Ecto neural progenitor cell (in vitro differentiated cells): ENCODE measurements at regions not wholly inside any gene's neighbourhood (a gene's known extent, or its start where the extent isn't known, plus 50 kb on each side); places are given as distances from the start of the nearest gene placed in this dataset.
"Not testable (repeated sequence)": the region's sequence is repeated elsewhere in the genome, so short reads cannot be mapped to it uniquely, and the experiment has no call there.

ENCODE experiments used
- DNase-seq: peaks from one replicate; pipeline ENCODE4 v3.0.0-alpha.2; 2018; ENCODE audit warnings: low spot score

DNA sequence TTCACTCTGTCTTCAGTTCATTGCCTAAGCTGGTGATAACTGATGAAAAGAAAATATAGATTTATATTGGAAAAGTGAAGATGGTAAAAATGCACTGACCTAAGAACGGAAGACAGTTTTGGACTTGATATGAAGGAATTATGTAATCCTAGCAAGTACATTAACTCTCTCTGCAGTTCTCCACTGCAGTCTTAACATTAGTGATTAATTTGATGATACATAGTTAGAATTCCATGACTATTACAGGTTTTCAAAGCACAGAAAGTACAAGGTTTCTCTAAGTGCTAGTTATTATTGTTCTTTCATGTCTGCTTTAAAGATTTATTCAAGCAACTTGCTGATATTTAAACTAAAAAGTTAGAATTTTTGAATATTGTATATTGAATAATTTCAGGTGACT lies 1591.7 kb upstream of the ADGRL3 start:
- DNase-seq: no peak

DNA sequence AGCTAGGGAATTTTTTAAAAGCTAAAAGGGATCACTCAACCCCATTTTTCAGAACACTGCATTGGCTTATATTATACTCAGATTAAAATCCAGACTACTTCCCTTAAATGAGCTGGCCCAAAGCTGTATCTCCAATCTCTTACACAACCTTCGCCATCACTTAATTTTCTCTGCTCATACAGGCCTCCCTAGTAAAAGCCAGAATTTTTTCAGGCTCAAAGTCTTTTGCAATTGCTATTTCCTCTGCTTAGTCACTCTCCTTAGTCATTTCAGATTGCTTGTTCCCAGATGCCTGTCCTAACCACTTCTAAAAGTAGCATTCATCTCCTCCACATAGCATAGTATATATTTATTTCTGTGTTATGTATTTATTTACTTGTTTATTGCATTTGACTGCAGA lies 1587.9 kb upstream of the ADGRL3 start:
- DNase-seq: no peak

DNA sequence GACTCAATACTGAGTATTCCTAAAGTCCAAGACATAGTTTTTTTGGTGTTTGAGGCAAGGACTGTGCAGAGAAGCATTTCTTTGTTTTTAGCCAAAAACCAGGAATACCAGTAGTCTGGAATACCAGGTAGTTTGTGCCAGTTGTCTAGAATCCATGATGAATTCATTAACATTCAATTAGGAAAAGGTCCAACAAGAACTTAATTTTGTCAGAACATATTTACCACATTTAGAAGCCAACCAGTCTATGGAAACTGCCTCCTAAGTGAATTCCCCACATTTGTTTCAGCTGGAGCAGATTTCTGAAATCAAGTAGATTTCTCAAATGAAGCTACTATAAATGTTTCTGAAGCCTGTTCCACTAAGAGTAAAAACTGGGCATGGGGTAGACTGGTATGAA lies 1584.8 kb upstream of the ADGRL3 start:
- no peak for DNase-seq

DNA sequence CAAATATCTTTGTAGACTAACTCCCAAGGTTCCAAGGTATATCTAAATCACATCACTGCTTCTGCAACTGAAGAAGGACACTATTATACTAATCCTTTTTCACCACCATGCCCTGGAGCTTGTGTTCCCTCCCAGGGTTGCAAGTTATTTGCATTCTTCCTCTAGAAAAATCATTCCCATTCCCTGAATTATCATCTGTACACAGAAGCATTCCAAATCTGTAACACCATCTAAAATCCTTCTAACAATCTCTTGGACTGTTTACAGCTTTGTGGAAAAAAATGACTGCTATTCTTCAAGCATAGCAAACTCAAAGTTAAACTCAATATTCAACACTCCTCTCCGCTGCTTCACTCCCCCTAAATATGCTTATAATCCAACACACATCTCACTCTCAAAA lies 1570.8 kb upstream of the ADGRL3 start:
- no peak for DNase-seq

DNA sequence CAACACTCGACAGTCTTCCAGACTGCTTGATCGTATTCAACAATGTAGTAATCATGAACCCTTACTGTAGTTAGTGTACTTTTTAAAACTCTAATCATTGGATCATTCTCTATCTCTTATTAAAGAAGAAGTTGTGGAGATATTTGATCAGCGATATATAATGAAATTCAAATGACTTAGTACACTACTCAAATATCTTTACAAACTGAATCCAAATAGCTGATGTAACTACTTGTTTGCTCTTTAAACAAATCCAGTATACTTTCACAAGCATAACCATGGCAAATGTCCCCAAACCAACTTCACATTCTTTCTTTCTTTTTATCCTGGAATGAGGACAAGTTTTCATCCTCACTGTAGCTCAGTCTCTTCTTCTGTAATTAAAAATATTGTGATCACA lies 1569.9 kb upstream of the ADGRL3 start:
- DNase-seq: no peak

DNA sequence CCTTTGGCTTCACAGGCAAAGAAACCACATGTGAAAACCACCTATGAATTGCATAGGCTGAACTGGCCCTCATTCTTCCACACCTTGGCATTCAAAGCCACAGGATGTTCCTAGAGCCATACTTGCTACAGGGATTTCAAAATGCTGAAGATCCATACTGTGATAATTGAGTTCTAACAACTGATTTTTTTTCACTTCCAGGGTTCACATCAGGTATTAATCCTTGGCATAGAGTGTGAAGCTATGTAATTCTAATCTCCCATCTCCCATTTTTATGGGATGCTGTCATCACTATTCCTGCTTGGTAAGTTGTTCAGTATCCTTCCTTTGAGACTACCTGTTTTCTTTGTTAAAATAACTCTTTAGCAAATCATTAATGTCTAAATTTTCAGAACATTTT lies 1569.2 kb upstream of the ADGRL3 start:
- no peak for DNase-seq

DNA sequence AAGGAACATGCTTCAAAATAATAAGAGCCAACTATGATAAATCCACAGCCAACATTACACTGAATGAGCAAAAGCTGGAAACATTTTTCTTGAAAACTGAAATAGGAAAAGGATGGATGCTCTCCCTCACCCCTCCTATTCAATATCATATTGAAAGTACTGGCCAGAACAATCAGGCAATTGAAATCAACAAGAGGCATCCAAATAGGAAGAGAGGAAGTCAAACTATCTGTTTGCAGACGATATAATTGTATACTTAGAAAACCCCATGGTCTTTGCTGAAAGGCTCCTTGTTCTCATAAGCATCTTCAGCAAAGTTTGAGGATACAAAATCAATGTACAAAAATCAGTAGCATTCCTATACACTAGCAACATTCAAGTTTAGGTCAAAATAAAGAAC lies 1562.5 kb upstream of the ADGRL3 start:
- DNase-seq: no peak

DNA sequence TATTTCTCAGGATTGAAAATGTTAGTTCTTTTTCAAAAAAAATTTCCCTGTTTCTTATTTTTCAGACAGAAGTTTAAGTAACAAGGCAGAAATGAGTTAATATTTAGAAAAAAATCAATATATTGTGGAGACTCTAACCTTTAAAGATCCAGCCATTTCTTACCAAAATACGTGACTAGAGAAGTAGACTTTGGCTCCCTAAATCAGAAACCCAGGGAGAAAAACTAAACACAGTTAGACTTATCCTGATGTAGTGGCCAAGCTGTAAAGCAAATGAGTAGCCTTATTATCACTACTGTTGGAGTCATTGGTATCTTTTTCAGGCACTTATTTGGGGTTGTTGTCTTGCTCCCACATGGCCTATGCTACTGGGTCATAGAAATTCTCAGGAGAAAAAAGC lies 1556.4 kb upstream of the ADGRL3 start:
- DNase-seq: no peak

DNA sequence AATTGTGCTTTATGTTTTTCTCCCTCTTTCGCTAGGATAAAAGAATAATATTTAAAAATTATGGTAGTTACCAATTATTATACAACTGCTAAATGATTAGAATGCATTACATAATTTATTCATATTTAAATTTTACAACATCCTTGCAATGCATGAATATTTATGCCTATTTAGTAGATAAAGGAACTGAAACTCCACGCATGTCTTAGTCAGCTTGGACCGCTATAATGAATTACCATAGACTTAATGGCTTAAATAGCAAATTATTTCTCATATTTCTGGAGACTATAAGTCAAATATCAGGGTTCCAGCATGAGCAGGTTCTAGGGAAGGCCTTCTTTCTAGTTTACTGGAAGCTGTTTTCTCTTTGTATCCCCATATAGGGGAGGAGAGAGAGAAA lies 1555.4 kb upstream of the ADGRL3 start:
- no peak for DNase-seq

DNA sequence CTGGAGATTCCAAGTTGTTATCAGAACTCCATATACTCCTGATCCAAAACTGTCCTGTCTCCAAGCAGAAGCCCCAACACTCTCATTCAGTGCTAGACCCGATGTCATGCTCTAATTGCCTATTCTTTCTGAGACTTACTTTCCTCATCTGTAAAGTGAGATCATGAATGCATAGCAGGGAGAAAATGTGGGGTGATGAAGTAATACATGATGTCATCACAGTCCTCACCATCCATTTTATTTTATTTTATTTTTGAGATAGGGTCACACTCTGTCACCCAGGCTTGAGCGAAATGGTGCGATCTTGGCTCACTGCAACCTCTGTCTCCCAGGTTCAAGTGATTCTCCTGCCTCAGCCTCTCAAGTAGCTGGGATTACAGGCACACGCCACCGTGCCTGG lies 1554.0 kb upstream of the ADGRL3 start:
- DNase-seq: no peak

DNA sequence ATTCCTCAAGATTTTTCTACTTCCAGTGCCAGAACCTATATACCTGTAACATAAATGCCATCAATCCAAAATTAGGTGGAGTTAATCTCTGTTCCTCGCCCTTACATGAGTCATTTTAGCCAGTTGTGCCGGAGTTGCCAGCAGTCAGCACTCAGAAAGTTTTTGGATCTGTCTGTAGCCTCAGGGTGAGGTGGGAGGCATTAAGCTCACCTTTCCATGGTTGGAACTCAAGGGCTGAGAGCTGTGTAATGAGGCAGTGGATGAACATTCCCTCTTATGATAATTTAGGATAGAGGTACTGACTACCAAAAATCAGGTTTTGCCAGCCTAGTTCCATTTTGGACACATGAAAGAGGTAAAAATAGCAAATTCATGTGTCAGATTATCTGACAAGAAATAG lies 1553.1 kb upstream of the ADGRL3 start:
- no peak for DNase-seq

DNA sequence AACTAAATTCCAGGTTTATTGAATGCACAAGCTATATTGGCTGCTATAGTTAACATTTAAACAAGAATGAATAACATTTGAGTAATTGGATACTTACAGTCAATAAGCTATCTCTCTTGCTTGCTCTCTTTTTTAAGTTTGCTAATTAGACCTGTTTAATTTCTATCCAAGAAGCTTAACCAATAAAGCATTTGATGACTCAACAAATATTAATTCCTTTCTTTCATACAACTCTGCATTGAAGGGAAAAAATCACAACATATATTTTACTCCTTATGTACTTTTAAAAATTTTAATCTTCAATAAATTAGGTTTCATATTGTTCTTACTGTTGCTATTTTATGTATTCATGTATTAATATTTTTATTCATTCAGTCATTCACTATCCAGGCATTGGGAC lies 1552.6 kb upstream of the ADGRL3 start:
- DNase-seq: no peak

DNA sequence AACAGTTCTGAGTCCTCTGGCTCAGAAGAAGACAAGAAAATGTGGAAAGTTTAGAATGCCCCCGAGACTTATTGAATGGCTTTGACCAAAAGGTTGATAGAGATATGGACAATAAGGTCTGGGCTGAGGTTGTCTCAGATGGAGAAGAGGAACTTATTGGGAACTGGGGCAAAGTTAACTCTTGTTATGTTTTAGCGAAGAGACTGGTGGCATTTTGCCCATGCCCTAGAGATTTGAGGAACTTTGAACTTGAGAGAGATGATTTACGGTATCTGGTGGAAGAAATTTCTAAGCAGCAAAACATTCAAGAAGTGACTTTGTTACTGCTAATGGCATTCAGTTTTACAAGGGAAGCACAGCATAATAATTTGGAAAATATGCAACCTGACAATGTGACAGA lies 1549.3 kb upstream of the ADGRL3 start:
- no peak for DNase-seq

DNA sequence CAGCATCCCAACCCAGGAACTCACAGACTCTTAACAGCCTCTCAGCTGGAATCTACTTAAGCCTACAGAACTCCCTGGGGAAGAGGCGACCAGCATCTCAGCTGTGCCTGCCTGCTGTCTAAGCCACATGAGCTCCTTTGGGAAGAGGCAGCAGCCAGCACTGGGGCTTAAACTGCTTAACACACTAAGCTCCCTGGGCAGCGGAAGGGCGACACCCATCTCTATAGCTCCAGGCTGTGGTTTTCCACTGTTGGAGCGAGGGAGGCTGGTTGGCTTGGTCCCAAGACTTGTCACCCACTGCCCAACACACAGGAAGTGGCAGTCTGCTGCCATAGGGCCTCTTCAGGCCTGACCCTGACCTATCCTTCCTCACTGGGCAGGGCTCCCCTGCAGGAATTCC lies 1544.1 kb upstream of the ADGRL3 start:
- peak; percentile 49 for DNase-seq

DNA sequence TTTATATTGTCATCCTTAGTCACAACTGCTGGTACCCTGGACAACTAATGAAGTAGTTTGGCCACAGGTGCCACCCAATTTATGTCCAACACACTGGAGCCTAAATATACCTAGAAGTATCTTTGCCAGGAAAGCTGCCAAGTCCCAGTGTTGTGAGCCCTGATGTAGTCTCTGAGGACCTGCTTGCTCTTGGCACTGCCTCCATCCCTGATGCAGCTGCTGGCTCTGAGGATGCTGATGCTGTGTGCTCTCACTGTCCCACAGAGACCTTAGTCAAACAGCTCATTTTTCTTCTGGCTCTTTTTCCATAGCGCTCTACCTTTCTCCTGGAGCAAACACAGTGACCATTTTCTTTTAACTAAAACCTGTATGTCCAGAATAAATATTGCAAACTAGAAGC lies 1535.4 kb upstream of the ADGRL3 start:
- no peak for DNase-seq

DNA sequence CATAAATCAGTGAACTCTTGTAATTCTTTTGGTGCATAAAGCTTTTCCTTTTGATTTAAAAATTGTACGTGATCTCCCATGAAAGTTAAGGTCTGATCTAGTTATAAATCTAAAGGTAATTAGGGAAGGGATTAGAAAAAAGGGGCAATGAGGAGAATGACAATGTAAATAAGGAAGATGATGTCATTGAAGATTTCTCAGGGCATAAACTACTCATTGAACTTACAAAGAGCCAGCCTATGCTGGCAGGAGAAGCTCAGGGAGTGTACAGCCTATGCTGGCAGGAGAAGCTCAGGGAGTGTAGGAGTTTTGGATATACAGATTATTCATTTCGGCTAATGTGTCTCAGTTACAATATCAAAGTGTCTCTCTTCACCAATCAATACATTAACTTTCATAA lies 1533.5 kb upstream of the ADGRL3 start:
- DNase-seq: no peak

DNA sequence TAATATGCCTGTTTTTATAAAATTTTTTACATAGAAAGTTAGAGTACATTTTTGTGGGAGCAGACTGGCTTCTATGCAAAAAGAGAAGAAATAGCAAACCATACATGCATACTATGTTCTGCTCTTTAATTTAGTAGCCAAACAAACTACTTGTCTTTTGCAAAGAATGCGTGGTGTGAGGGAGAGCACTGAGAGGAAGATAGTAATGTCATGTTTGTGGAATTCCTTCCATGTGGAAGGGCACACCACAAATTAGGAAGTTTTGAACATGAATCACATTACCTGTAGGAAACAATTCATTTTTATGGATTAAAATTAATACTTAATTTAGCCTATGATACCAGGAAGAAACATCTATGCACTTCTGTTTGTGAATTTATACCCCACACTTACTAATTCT lies 1529.1 kb upstream of the ADGRL3 start:
- DNase-seq: no peak

DNA sequence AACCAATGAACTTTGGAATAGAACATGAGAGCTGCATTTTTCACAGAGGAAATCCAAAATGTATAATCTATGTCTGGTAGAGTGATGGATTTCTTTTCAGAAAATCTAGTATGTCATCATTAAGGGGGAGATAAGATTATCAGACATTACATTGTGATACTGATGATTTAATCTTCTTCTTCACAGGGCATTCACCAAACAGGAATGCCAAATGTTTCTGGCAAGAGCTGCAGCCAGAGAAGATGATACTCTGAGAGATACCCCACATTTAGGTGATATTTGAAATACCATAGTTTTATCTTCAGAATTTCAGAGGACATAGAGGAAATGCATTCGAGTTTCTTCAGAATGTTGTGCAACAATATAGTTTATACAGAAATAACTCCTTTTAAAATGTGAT lies 1523.7 kb upstream of the ADGRL3 start:
- DNase-seq: no peak

DNA sequence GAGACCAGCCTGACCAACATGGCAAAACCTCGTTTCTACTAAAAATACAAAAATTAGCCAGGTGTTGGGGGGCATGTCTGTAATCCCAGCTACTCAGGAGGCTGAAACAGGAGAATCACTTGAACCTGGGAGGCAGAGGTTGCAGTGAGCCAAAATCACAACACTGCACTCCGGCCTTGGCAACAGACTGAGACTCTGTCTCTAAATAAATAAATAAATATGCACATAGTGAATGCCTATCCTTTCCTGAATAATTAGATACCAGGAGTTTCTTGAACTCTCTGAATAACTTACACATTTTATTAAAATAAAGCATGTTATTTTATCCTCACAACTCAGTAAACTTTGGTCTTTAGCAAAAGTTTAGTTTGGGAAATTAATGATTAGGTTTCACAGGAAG lies 1523.1 kb upstream of the ADGRL3 start:
- not testable (repeated sequence) for DNase-seq

DNA sequence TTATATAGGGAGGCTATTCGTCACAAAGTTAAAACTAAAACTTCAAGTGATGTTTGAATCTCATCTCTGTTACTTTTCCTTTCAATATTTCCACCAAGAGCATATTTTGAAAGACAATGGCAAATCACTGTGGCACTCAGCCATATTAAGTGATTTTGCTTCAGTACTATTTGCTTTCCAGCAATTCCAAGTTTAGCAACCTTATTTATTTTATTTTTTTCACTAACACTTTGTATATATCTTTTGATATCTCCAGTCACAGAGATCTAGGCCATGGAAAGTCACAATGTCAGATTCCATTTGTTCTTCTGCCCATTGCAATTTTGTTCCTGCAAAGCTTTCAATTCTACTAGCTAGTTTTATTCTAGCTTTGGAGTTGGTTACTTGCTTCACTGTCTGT lies 1514.5 kb upstream of the ADGRL3 start:
- no peak for DNase-seq

DNA sequence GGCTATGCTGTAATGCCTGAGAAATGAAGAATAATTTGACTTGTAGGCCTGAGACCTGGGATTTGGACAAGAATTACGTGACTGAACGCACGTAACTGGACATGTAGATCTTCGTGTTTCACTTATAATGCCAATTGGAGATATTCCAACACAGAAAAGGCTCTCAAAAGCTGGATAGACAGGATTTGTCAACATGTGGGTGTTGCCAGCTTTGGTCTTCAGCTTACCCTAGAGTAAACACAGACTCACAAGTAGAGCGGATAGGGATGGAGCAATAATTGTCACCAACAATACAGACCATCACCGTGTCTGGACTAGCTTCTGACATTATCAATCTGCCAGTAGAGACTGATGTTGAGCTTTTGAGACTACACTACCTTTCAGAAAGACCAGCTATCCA lies 1511.0 kb upstream of the ADGRL3 start:
- no peak for DNase-seq

DNA sequence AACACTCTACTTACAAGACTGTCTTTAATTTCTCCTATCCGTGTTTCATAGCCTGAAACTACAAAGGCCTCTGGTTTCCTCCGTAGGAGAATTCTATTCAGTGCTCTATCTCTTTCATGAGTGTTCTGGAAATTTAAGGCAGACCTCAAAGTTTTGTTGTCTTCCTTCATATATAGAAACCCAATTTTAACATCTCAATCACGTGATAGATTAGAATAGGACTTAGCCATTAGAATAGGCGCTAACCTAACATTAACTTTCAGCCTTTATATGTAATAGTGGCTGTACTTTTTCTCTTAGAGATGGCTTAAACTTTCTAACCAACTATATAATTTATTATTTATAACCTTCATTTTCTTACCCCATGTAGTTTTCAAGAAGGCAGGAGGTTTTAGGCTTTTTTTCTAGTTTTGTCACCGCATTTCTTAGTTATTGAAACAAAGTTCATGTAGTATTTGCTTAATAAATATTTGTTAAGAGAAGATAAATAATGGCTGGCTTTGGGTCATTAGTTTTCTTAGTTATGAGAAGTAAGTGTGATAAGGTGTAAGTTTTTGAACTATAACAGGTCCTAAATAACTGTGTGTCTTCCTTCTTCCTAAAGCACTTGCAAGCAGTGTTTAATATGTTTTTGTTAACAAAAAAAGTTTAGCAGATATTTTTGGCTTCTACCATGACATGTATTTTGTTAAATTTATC lies 1504.6 kb upstream of the ADGRL3 start:
- DNase-seq: no peak

DNA sequence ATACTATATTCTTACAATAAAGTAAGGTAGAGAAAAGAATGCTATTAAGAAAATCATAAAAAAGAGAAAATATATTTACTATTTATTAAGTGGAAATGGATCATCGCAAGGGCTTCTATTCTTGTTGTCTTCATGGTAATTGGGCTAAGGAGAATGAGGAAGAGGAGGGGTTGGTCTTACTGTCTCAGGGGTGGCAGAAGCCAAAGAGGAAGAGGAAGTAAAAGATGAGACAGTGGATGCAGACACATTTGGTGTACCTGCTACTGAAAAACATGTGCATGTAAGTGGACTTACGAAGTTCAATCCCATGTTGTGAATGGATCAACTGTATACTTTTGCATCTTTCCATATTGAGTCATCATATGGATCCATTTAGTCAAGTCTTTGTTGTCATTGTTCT lies 1502.1 kb upstream of the ADGRL3 start:
- no peak for DNase-seq

DNA sequence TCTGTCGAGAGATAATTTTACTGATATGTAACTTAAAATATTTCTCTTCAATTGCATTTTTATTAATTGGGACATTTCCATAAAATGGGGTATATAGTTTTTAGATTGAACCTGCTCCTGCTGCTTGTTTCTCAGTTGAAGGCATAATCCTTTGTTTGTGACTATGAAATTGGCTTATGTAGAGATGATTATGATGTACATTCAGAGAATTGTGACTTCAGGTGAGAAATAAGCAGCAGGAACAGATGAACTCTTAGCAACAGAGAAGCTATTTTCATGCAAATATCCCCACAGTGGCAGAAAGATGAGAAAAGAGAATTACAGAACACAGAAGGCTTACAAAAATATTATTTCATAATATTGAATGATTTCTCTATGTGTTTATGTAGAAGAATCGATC lies 1499.5 kb upstream of the ADGRL3 start:
- no peak for DNase-seq

DNA sequence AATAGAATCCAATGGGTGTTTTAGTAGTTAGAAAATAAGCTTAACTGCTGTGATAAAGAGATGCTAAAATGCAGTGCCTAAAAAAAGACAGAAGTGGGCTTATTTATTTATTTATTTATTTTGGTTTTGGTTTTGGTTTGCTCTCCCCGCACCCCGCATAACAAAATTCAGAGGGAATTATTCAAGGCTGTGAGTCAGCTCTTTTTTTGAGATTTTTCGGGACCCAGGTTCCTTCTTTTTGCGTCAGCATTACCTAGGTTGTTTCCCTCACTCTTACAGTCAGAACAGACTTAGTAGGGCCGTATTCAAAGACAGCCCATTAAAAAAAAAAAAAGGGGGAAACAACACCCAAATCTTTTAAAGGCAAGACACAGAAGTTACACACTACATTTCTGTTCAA lies 1495.5 kb upstream of the ADGRL3 start:
- DNase-seq: no peak
